Keratinocyte (primary cell): ENCODE measurements at regions not wholly inside any gene's neighbourhood (a gene's known extent, or its start where the extent isn't known, plus 50 kb on each side); places are given as distances from the start of the nearest gene placed in this dataset.

Experiments used
- EZH2 ChIP-seq: IDR thresholded peaks from one replicate; pipeline ENCODE4 v1.6.1; 2012; ENCODE audit warnings: inconsistent platforms, mild to moderate bottlenecking, low read length, moderate library complexity
- TF ChIP-seq, protein P1 (sequence below), 3 experiments: IDR thresholded peaks in 1 of 3; conservative IDR thresholded peaks in 1 of 3; optimal IDR thresholded peaks in 1 of 3; 2 replicates in 2 of 3; 3 replicates in 1 of 3; pipeline versions ENCODE3 to v1.5.1; 2011; ENCODE audit warnings: low read length in 3 of 3, mild to moderate bottlenecking in 3 of 3, moderate library complexity in 2 of 3, control low read depth in 1 of 3, inconsistent platforms in 1 of 3; ENCODE audit not compliant: insufficient read depth in 2 of 3; ENCODE audit errors: extremely low read depth in 1 of 3

- TF ChIP-seq EZH2: no peak
- TF ChIP-seq, protein P1, sequence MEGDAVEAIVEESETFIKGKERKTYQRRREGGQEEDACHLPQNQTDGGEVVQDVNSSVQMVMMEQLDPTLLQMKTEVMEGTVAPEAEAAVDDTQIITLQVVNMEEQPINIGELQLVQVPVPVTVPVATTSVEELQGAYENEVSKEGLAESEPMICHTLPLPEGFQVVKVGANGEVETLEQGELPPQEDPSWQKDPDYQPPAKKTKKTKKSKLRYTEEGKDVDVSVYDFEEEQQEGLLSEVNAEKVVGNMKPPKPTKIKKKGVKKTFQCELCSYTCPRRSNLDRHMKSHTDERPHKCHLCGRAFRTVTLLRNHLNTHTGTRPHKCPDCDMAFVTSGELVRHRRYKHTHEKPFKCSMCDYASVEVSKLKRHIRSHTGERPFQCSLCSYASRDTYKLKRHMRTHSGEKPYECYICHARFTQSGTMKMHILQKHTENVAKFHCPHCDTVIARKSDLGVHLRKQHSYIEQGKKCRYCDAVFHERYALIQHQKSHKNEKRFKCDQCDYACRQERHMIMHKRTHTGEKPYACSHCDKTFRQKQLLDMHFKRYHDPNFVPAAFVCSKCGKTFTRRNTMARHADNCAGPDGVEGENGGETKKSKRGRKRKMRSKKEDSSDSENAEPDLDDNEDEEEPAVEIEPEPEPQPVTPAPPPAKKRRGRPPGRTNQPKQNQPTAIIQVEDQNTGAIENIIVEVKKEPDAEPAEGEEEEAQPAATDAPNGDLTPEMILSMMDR (optimal IDR thresholded peaks at IDR 0.05 in 1 of 3, IDR thresholded peaks at IDR 0.05 in 1 of 3, conservative IDR thresholded peaks at IDR 0.05 in 1 of 3; ENCODE audit: extremely low read depth in 1 of 3, insufficient read depth in 2 of 3, low read length in 3 of 3): no peak
These were observed 77.7 kb upstream of the RGMA start for GRCh38 chr15:93166675-93167074.
